IPS-18a (cell line): ENCODE measurements at regions not wholly inside any gene's neighbourhood (a gene's known extent, or its start where the extent isn't known, plus 50 kb on each side); places are given as distances from the start of the nearest gene placed in this dataset.
"Not testable (repeated sequence)": the region's sequence is repeated elsewhere in the genome, so short reads cannot be mapped to it uniquely, and the experiment has no call there.

ENCODE experiments used
- H3K27ac ChIP-seq: one replicate; pipeline ENCODE4 v1.5.1; 2013; ENCODE audit warnings: low read length
- H3K27me3 ChIP-seq: one replicate; pipeline ENCODE4 v1.6.1; 2013; ENCODE audit warnings: mild to moderate bottlenecking, low read length; ENCODE audit not compliant: control insufficient read depth, insufficient read depth
- H3K36me3 ChIP-seq: one replicate; pipeline ENCODE4 v1.6.1; 2013; ENCODE audit warnings: low read depth, low read length; ENCODE audit not compliant: control insufficient read depth
- H3K4me1 ChIP-seq: one replicate; pipeline ENCODE4 v1.6.1; 2013; ENCODE audit warnings: low read depth, low read length; ENCODE audit not compliant: control insufficient read depth
- H3K4me3 ChIP-seq: one replicate; pipeline ENCODE4 v1.5.1; 2013; ENCODE audit warnings: low read length
- H3K9ac ChIP-seq: one replicate; pipeline ENCODE4 v1.6.1; 2013; ENCODE audit warnings: mild to moderate bottlenecking, low read length, moderate library complexity
- H3K9me3 ChIP-seq: one replicate; pipeline ENCODE4 v1.6.1; 2013; ENCODE audit warnings: low read depth, low read length; ENCODE audit not compliant: control insufficient read depth

DNA sequence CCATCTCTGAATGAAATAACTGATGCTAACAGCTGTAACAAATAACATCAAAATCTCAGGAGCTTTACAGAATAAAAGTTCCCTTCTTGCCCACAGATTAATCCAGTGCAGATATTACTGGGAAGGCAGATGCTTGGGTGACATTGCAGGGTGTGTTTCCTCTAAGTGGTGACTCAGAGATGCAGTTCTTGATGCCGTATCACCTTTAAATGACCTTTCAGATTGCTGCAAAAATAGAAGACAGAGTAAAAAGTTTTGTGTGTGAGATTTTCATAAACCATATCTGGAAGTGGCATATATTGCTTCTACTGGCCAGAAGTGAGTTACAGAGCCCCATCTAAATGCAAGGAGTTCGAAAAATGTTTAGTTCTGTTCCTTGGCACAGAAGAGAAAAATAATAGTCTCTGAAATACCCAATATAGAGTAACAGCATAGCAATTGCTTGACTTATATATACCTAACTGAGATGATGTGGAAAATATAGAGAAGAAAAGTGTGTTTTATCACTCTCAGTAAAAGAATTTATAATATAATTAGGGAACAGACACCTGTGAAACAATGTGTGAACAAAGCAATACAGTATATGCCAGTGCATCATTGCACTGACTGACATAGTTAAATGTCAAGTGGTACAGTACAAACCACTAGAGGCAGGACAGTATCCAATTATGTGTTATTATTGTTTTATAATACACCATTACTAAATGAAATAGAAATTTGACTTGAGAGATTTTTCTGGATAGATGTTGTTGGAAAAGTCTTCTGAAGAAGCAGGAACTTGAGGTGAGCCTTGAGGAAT, 430.7 kb upstream of the CBLB start:
- no peak overlapping the region for H3K9ac ChIP-seq
- no peaks in the 10 kb centered on the region for H3K9me3 ChIP-seq
- H3K27ac ChIP-seq: no peak overlapping the region
- no peak overlapping the region for H3K4me3 ChIP-seq
- H3K27me3 ChIP-seq: no peaks in the 10 kb centered on the region
- H3K36me3 ChIP-seq: no peaks in the 10 kb centered on the region
- peaks cover 8% of the 10 kb centered on the region for H3K4me1 ChIP-seq

DNA sequence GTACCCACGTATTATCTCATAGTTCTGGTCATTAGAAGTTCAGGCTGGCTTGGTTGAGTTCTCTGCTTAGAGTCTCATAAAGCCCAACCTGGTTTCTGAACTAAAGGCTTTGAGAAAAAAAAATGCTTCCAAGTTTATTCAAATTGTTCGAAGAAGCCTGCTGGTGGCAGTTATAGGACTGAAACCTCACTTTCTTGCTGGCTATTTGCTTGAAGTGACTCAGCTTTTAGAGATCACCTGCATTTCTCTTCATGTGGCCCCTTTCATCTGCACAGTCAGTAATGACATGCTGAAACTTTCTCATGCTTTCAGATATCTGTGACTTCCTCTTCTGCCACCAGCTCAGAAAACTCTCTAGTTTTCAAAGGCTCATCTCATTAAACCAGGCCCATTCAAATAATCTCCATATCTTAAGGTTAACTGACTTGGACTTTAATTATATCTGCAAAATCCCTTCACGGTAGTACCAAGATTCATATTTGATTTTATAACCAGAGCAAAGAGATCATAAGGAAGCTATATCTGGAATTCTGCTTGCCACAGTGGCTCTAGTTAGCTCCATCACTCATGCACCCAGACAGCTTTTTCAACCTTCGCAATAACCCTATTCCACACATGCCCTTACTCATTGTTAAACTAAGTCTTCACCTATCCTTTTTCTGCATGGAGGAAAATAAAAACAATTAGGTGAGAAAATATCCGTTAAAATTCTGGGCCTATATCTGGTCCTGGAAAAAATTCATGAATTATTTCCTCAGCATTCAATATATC, 433.8 kb upstream of the CBLB start:
- no peak overlapping the region for H3K27ac ChIP-seq

DNA sequence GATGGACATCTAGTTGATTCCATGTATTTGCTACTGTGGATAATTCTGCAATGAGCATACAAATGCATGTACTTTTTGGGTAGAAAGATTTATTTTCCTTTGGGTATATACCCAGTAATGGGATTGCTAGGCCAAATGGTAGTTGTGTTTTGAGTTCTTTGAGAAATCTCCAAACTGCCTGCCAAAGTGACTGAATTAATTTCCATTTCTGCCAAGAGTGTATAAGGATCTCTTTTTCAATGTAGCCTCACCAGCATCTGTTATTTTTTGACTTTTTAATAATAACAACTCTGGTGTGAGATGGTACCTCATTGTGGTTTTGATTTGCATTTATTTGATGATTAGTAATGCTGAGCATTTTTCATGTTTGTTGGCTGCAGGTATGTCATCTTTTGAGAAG, 435.0 kb upstream of the CBLB start:
- no peaks in the 10 kb centered on the region for H3K27me3 ChIP-seq
- peaks cover under 1% of the 10 kb centered on the region for H3K4me1 ChIP-seq

More for the DNA sequence above, 433.8 kb upstream of the CBLB start:
- Histone ChIP-seq H3K4me1 (no peaks in the 10 kb centered on the region), H3K36me3 (no peaks in the 10 kb centered on the region), H3K27me3 (no peaks in the 10 kb centered on the region), H3K9ac (no peak overlapping the region), H3K4me3 (no peak overlapping the region), H3K9me3 (no peaks in the 10 kb centered on the region)

DNA sequence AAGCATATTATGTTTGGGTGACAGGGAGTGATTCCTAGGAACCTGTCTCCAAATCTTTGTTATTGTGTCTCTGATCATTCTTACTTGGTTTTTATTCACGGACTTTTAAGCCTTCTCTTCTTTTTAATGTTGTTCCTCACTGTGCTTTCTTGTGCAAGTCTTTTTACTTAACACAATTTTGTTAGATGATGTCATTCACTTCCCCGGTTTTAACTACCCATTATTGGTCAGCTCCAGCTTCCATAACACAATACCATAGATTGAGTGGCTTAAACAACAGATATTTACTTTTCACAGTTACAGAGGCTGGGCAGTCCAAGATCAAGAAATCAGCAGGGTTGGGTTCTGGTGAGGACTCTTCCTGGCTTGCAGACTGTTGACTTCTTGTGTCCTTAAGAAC, 436.3 kb upstream of the CBLB start:
- H3K9ac ChIP-seq: no peak overlapping the region
- no peak overlapping the region for H3K4me3 ChIP-seq
- no peaks in the 10 kb centered on the region for H3K27me3 ChIP-seq
- H3K36me3 ChIP-seq: no peaks in the 10 kb centered on the region
- no peaks in the 10 kb centered on the region for H3K9me3 ChIP-seq
- H3K27ac ChIP-seq: no peak overlapping the region
- H3K4me1 ChIP-seq: peaks cover 11% of the 10 kb centered on the region

More for the DNA sequence above, 435.0 kb upstream of the CBLB start:
- Histone ChIP-seq H3K9ac (no peak overlapping the region), H3K9me3 (no peaks in the 10 kb centered on the region), H3K36me3 (no peaks in the 10 kb centered on the region), H3K4me3 (no peak overlapping the region), H3K27ac (no peak overlapping the region)

DNA sequence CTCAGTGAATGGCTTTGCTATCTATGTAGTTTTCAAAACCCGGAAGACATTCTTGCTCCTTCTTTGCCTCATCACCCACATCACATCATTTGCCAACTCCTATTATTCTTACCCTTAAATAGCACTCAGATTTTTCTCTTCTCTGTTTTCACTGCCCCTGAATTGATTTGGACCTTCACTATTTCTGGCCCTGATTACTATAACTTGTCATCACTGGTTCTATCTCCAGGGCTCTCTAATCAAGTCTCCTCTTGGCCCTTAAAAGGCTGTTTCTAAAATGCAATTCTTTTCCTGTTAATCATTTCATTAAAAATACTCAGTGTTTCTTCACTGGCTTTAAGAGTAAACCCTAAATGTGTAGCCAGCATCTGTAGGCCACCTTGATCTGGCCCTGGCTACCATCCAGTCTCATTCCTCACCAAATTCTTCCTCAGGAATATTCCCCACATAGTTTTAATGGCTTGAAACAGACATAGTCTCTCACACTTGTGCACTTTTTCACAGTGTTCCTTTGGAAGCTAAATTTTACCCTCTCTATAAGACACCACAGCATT, 437.1 kb upstream of the CBLB start:
- Histone ChIP-seq H3K9ac (no peak overlapping the region), H3K9me3 (no peaks in the 10 kb centered on the region), H3K27ac (no peak overlapping the region), H3K27me3 (no peaks in the 10 kb centered on the region), H3K4me3 (no peak overlapping the region), H3K4me1 (peaks cover 13% of the 10 kb centered on the region), H3K36me3 (no peaks in the 10 kb centered on the region)

DNA sequence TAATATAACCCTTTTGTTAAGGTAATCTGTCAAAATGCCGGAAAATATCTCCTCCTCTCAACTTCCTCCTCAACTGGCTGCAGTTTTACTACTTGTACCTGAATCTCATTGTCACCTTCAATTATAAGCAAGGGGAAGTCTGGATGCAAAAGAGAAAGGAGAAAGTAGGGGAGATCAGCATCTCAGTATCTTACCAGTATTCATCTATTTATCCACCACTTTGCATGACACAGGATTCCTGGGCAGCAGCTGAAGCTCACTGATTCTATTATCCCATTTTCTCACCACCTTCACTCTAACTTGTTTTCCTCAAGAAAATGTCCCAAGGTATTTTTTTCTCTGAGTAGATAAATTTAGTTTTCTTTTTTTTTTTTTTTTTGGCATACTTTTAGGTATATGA, 440.5 kb upstream of the CBLB start:
- no peaks in the 10 kb centered on the region for H3K36me3 ChIP-seq
- H3K9me3 ChIP-seq: no peaks in the 10 kb centered on the region
- no peak overlapping the region for H3K4me3 ChIP-seq
- no peak overlapping the region for H3K9ac ChIP-seq
- no peak overlapping the region for H3K27ac ChIP-seq
- H3K4me1 ChIP-seq: peaks cover 13% of the 10 kb centered on the region
- no peaks in the 10 kb centered on the region for H3K27me3 ChIP-seq

DNA sequence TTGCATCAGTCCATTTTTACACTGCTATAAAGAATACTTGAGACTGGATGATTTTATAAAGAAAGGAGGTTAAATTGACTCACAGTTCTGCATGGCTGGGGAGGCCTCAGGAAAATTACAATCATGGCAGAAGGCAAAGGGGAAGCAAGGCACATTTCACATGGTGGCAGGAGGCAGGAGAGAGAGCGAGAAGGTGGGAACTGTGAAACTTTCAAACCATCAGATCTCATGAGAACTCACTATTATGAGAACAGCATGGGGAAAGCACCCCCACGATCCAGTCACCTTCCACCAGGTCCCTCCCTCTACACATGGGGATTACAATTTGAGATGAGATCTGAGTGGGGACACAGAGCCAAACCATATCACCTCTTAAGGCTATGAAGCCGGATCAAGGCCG, 441.0 kb upstream of the CBLB start:
- peaks cover 13% of the 10 kb centered on the region for H3K4me1 ChIP-seq
- H3K36me3 ChIP-seq: not testable (repeated sequence)

DNA sequence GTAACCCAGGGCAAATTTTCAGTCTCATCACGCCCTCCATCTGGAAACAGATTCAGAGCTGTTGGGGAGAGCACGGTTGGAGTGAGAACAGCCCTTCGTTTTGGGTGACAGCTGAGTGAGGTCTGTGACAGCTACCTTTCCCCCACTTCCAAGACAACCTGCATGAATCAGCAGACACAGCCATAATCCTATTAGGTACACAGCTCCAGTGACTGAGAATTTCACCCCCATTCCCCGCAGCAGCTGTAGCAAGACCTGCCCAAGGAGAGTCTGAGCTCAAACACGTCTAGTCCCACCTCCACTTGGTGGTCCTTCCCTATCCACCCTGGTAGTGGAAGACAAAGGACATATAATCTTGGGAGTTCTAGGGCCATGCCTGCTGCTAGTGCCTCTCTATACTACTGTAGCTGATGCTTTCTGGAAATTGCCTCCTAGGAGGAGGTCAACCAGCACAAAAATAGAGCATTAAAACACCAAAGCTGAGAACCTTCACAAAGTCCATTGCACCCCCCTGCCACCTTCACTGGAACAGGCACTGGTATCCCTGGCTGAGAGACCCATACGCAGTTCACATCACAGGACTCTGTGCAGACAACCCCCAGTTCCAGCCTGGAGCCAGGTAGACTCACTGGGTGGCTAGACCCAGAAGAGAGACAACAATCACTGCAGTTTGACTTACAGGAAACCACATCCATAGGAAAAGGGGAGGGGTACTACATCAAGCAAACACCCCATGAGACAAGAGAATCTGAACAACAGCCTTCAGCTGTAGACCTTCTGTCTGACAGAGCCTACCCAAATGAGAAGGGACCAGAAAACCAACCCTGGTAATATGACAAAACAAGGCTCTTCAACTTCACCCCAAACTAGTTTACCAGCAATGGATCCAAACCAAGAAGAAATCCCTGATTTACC, 448.6 kb upstream of the CBLB start:
- H3K27me3 ChIP-seq: no peaks in the 10 kb centered on the region
- no peak overlapping the region for H3K9ac ChIP-seq
- no peak overlapping the region for H3K4me3 ChIP-seq
- no peaks in the 10 kb centered on the region for H3K36me3 ChIP-seq
- no peak overlapping the region for H3K27ac ChIP-seq
- no peaks in the 10 kb centered on the region for H3K9me3 ChIP-seq
- H3K4me1 ChIP-seq: no peaks in the 10 kb centered on the region

More for the DNA sequence above, 441.0 kb upstream of the CBLB start:
- H3K4me3 ChIP-seq, H3K9me3 ChIP-seq, H3K9ac ChIP-seq, H3K27ac ChIP-seq, H3K27me3 ChIP-seq: not testable (repeated sequence)

DNA sequence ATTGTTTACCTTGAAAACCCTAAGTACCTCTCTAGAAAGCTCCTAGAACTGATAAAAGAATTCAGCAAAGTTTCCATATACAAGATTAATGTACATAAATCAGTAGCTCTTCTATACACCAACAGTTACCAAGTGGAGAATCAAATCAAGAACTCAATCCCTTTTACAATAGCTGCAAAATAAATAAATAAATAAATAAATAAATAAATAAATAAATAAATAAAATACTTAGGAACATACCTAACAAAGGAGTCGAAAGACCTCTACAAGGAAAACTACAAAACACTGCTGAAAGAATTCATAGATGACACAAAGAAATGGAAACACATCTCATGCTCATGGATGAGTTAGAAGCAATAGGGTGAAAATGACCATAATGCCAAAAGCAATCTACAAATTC, 452.6 kb upstream of the CBLB start:
- not testable (repeated sequence) for H3K4me1 ChIP-seq, H3K27ac ChIP-seq, H3K9ac ChIP-seq, H3K4me3 ChIP-seq, H3K9me3 ChIP-seq, H3K27me3 ChIP-seq, H3K36me3 ChIP-seq

DNA sequence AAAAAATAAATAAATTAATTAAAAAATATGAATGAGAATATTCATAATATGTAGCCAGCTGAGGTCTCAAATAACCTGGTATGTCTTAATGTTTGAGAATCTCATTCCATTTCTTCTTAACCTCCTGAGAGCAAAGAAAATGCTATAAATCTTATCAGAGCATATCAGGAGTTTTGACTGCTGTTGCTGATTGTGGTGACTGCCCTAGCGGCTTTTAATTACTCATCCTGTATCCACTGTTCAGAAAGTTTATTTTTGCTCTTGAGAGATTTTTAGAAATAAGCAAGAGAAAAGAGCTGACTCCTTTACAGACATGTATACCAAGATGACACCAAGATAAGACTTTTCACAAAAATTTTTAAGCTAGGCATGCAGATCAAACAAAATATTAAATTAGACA, 454.8 kb upstream of the CBLB start:
- Histone ChIP-seq H3K9ac (no peak overlapping the region), H3K36me3 (no peaks in the 10 kb centered on the region), H3K4me1 (peaks cover 10% of the 10 kb centered on the region), H3K9me3 (peaks cover 3% of the 10 kb centered on the region), H3K27me3 (no peaks in the 10 kb centered on the region), H3K27ac (no peak overlapping the region), H3K4me3 (no peak overlapping the region)
